NCI-H187 (cell line): ENCODE measurements at regions not wholly inside any gene's neighbourhood (a gene's known extent, or its start where the extent isn't known, plus 50 kb on each side); places are given as distances from the start of the nearest gene placed in this dataset.
"Not testable (repeated sequence)": the region's sequence is repeated elsewhere in the genome, so short reads cannot be mapped to it uniquely, and the experiment has no call there.

Source experiments
- DNase-seq, 2 experiments: peaks; one replicate each; lab custom pipeline; 2025; lab: John Stamatoyannopoulos, UW

DNA sequence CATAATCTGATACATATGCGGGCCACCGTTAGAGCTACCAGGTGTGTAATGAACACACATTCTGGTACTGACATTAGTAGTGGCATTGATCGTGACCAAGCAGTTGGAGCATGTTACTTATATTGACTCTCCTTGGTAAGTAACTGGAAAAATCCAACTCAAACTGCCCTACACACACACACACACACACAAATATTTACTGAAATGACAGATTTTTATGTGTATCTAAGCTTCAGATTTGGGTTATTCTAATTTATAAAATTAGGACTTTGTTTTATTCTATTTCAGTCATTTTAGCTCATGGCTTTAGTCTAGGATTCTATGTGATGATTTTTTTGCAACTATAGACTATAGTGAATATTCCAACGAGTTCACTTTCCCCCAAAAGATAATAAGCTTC, 1280.2 kb upstream of the ACO1 start:
- no peak for DNase-seq

DNA sequence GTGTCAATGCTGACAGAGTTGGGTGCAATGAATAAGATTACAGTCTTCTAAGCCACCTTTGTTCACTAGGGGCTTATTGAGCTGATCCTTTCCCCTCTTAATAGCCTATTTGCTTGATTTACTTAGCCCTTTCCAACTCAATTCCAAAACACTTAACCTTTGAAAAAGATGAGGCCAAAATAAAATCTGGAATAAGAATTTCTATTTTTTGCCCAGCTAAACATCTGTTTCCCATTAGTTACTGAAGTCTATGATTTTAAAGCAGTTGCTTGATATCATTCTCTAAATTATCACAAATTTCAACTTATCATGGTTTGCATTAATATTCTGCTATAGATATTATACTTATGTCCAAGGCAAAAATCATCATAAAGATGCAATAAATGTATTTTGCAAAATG, 1272.0 kb upstream of the ACO1 start:
- no peak for DNase-seq

DNA sequence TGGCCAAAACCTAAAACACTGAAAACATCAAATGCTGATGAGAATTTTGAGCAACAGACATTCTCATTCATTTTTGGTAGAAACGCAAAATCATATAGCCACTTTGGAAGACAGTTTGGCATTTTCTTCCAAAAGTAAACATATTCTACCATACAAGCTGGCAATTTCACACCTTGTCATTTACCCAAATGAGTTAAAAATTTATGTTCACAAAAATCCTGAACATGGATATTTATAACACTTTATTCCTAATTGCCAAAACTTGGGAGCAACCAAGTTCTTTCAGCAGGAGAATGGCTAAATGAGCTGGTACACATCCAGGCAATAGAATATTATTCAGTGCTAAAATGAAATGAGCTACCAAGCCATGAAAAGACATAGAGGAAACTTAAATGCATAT, 1270.1 kb upstream of the ACO1 start:
- no peak for DNase-seq

DNA sequence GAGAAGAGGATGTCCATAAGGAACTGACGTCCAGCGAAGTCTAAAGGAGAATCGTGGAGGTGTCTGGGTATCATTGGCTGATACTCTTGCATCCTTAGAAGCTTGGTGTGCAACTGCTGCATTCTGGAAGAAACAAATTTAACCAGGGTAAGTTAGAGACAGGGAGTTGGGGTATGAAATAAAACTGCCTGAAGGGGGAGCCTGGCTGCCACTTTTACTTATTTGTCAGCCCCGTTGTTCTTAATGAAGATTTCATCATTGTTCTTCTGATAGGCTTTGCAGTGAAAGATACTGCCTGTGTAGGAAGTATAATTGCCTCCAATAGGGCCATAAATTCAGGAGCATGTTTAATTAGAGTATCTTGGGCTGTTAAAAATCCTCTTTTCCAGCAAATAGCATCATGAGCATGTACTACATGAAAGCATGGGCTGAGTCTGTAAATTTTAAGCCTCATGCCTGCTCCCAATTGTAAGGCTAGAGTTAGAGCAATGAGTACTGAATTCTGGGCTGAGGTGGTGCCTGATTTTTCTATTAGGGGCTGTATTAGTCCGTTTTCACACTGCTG, 1264.5 kb upstream of the ACO1 start:
- DNase-seq = no peak

DNA sequence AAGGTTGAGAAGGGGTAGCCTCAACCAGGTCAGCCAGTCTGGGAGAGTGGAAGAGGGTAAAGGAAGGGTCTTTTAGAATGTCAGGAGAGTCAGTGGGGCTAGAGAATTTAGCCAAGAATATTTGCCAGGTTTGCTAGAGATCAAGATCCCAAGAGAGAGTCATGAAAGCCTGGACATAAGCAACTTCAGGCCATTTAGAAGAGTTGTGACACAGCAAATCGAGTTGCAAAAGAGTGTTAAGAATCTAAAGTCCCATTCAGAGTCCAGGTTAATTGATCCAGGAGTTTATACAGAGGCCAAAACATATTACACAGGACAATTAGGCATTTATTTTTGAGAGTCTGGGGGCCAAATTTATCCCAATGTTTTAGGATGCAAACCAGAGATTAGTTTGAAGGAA, 1260.1 kb upstream of the ACO1 start:
- no peak for DNase-seq

DNA sequence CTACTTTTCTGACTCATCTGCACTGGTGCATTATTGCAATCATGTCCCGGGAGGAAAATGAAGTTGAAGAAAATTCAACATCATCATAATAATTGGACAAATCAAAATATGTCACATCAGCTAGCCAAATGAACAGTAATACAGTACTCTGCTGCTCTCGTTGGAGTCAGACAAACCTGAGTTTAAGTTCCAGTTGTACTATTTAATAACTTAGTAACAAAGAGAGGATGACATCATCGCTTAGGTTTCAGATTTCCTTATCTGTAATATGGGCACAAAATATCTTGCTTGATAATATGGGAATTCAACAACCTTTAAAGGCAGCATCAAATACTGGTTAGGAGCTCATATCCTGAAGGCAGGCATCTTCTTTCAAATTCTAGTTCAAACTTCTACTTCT, 1248.9 kb upstream of the ACO1 start:
- DNase-seq = no peak

DNA sequence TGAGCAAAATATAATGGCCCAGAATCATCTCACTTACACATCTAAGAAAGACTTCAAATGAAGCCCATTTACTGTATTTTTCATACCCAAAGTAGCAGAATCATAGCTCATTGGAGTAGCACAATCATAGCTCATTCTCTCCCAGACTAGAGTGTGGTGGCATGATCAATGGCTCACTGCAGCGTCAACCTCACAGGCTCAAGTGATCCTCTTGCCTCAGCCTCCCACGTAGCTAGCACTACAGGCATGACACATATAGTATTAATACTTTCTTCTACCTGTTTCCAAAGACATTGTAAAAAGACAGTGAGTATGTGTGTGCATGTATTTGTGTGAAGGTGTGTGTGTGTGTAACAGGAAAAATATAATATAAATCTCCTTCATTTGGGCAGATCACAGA, 1247.9 kb upstream of the ACO1 start:
- DNase-seq = no peak

DNA sequence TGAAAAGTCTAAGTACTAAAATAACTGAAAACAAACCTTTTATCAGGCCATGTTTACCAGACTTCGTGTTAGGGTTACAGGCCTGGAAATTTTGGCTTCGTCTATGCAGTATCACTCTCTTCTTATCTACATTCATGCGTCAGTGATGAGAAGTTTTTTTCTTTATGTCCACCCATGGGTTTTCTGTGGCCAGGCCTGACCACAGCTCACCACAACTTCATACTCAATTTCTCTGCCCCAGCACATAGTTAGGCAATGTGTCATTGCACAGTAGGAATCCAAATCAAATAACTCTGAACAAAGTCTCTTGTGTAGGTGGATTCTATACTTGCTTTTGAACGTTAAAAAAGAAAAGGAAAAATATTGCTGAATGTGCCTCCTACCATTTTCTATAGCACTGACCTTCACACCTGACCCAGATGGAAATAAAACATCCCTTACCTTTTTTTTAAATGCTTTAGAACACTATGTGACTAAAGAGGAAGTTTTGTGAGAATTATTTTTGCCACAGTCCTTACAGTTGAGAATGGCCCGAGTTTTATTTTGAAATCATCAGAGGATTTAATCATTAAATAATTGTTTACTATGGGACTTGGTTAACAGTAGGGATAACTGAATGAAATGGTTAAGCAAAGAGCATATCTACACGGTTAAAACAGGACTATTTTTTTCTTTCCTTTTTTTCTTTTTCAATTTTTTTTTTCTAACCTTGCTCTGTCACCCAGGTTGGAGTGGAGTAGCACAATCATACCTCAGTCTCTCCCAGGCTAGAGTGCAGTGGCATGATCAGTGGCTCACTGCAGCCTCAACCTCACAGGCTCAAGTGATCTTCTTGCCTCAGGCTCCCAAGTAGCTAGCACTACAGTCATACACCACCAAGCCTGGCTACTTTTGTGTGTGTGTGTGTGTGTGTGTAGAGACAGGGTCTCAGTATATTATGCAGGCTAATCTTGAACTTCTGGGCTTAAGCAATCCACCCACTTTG, 1247.0 kb upstream of the ACO1 start:
- DNase-seq = no peak

DNA sequence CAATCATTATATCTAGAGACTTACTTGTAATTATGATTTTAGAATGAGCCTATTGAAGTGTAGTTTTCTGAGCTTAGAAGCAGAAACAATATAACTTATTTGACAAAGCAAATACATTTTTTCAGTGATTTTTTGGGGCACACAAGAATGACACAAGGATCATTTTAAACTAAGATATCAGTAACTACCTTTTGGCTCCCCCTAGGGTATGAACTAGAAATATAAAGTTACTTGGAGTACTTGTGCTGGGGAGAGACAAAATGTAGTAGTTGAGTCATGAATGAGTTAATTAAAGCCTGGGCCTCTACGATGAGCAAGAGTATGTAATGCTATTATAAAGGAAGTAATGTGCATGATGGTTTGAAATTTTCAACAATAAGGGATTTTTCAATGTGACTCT, 1244.1 kb upstream of the ACO1 start:
- no peak for DNase-seq

DNA sequence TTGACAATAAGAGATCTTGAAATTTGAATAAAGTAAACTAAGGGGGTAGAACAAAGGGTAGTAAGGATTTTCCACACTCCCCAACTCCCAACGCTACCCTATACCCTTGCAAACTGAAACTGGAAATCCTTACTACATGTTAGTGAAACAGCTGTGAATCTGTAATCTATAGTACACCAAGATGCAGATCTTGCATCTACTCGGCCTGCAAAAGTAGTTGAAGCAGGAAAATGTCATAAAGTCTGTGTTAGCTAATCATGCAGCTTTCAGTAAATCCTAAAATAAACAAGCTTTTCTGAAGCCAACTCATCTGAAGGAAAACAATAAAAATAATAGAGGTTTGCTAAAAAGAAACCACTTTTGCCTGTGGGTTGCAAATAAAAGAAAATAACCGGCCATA, 1242.0 kb upstream of the ACO1 start:
- DNase-seq = no peak

DNA sequence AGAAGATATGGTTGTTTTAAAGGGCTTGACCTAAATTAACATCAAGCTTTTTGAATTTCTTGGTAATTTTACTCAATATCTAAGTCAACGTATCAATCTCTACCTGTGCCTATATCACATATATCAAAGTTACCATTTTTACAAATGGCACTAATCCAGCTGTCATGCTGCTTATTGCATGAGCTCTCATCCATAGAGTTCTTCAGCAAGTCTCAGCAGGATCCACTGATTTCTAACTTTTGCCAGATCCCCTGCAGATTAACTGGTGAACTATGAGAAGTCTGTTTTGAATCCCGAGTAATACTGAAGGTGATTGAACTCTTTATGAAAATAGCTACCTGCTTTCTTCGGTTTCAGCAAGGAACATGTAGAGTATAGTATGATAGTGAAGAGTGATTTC, 1239.8 kb upstream of the ACO1 start:
- DNase-seq = no peak

DNA sequence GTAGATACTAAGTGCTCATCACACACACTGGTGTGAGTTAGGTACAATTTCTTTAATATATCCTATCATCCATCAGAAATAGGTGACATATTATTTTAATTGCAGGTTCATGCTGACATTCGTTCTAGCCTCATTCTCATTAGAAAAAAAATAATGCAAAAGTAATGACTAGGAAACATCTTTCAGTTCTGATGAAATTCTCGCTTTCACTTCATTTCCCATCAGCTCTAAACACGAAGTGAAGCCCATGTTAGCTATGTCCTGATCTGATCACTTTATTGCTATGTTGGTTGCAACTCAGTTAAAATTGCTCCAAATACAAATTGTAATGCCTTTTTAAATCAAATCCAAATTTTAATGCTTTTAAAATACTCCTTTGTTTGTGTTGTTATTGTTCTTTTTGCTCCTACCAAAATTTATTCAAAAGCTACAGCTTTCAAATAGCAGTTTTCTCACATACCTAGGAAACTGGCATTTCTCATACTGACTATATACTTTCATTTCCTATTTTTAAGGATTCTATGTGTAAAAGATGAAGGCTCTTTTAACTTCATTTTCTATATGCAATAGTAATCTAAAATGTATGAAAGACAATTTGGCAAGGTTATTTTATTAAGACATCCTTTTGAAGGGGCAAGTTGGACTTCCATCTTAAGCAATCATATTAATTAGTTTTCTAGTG, 1237.8 kb upstream of the ACO1 start:
- DNase-seq = no peak

DNA sequence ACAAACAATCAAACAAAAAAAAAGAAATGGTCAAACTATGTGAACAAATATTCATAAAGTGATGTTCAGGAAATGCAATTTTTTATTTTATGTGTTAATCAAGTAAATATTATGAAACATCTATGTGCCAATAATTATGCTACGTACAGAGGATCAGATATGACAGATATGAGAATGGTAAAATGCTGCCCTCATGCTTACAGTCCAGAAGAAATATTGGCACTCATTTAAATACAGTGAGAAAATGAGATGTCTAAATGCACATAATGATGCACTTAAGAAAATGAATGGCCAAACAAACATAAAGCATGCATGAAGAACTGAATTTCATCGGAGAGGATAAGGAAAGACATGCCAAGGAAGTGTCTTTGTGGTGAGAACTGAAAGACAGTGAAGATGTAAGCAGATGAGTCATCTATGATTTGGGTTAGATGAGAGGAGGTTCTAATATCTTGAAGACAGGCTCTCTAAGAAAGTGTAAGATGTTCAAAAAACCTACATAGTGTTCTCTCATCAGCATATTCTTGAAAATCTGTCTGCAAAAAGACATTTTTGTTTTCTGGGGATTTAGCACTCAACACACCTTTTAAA, 1231.1 kb upstream of the ACO1 start:
- no peak for DNase-seq

DNA sequence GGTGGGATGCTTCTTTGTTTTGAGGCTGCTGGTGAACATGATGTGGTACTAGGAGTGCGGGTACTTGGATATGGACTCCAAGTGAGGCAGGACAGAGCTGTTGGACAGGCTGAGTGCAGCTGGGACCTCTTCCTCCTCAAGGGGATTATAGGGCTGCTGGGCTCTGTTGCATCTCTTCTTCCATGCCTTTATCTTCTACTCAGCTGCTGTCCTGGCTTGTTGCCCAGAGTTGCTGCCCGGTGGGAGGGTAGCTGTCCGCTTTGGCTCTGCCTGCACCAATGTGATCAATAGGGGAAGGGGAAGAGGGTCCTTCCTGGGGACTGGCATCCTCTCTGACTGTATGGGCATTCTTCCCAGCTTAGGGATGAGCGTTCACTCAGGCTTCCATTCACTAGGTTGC, 1217.9 kb upstream of the ACO1 start:
- no peak for DNase-seq

DNA sequence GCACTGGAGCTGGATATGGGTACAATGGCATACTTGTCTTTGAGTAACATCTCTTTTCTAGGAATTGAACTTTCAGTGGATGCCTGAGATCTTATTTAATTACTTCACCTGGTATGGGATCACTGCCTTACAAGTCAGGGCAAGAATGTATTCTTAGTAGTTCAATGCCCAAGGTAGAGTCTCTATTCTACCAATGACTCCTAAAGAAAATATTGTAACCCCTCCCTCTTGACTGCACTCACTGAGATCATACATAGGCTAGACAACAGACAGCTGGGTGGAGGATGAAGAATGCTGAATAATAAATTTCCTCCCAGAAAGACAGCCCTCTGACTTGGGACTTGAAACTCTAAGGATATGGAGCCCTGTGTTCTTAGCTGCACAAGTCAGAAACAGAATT, 1216.3 kb upstream of the ACO1 start:
- DNase-seq = no peak

DNA sequence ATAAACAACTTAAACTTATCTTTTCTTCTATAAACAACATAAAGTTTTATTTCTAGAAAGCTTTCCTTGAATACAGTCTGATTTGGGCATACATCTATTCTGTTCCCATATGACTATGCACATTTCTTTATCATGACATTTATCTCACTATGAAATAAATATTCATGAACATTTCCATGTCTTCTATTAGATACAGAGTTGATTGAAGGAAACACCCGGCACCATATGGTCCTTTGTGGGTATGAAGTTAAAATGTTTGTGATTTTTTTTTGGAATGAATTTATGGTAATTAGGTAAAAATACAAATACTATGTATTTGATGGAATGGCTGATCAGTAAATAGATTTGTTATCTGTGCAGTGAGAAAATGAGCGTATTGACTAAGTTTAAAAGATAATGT, 1209.8 kb upstream of the ACO1 start:
- DNase-seq = no peak

DNA sequence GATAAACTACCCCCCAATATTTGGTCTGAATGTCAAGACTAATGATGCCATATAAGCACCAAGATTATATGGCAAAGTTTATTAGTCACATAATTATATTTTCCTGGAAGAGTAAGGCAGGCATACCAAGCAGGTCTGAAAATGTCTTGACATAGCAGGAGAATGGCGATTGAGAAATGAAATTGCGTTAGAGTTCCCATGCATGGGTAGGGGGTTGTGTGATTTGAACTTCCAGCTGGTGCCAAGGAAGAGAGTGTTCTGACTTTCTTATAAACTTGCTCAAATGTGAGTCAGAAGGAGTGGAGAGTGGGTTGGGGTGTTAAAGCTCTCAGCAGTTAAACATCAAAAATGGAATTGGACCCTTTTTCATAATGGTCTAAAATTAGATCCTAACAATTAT, 1200.6 kb upstream of the ACO1 start:
- no peak for DNase-seq

DNA sequence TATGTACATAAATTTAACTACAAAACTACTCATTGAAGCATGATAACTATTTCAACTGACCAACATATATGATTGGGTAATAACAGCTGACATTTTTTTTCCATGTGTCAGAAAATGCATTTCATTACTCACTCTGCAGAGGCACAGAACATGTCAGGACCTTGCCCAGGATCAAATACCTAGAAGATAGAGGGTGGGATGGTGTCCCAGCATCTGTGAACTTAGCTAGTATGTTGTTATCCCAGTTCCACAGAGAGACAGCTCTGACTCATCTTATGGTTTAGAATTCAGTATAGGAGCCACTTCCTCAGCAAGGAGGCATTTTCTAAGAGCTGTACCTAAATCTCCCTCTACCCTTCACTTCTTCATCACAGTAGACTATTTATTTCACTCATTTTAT, 1198.6 kb upstream of the ACO1 start:
- no peak for DNase-seq

DNA sequence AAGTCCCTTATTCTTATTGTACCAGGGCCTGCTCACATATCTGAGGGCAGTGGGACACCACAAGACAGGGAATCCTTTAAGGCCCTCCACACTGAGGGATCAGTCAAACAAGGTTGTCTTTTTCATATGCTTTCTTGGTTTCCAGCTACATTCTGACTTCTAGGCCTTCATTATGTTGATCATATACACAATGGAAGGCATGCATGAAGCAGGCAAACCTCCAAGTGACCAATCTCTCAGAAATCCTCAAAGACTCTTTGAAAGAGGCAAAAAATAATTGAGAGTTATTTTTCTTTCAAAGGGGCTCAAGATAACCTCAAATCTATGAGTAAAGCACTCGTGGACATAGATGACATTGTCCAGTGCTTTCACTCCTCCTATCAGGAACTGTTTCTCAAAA, 1195.9 kb upstream of the ACO1 start:
- DNase-seq = no peak

DNA sequence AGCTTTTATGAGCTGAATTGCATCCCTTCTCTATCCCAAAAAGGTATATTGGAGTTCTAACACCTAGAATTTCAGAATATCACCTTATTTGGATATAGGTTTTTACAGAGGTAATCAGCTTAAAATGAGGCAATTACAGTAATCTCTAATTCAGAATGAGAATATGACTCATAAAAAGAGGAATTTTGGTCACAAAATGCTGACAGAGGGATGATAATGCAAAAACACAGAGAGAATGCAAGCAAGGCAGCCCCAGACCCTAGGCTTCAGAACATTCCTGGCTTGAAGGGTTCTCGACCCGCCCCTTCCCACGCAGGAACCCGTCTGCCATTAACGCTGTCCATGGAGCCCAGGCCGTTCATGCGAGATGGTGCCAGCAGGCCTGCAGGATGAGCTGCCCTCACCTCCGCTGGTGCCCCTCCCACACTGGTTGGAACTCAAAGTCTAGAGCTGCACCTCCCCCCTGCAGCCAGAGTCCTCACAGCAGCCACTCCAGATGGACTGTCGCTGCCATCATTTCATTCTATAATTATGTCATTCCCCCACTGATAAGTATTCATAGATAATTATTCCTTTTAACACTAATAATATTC, 1173.4 kb upstream of the ACO1 start:
- no peak for DNase-seq

DNA sequence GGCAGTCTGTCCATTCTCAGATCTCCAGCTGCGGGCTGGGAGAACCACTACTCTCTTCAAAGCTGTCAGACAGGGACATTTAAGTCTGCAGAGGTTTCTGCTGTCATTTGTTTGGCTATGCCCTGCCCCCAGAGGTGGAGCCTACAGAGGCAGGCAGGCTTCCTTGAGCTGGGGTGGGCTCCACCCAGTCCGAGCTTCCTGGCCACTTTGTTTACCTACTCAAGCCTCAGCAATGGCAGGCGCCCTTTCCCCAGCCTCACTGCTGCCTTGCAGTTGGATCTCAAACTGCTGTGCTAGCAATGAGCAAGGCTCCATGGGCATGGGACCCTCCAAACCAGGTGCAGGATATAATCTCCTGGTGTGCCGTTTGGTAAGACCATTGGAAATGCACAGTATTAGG, 1154.5 kb upstream of the ACO1 start:
- not testable (repeated sequence) for DNase-seq

DNA sequence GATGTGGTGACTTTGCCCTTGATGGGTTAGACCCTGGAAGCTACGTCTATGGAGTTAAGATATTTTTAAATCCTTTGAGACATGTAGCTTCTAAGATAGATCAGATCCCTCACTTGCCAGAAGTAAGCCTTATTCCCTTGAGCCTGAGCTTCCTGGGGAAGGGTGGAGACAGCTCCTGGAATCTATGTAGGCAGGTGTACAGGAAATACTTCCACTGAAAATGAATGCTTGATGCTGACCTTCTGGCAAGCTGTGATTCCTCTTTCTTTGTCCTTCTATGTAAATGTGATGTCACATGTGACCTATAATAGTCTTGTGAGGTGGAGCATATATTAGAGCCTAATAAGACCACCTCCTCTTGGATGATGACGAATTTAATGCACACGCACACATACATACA, 1152.0 kb upstream of the ACO1 start:
- no peak for DNase-seq
